Astrocyte of the spinal cord (primary cell): ENCODE measurements at regions not wholly inside any gene's neighbourhood (a gene's known extent, or its start where the extent isn't known, plus 50 kb on each side); places are given as distances from the start of the nearest gene placed in this dataset.

ENCODE experiments used
- DNase-seq: peaks from one replicate; pipeline ENCODE4 v3.0.0; 2011; ENCODE audit warnings: low read depth, low spot score
- H3K4me3 ChIP-seq: 2 replicates; pipeline ENCODE4 v1.5.1; 2011; ENCODE audit warnings: low read depth, mild to moderate bottlenecking, low read length, moderate library complexity
- CTCF ChIP-seq: IDR thresholded peaks from 2 replicates; pipeline ENCODE4 v1.5.1; 2012; ENCODE audit warnings: low read depth, mild to moderate bottlenecking, low read length, inconsistent platforms
- in situ Hi-C: cut with HindIII; loops from 2 replicates; pipeline ENCODE4 v1.10.0; 2017; ENCODE audit warnings: low sequenced_read_pairs

GRCh38 chr15:95170561-95171380, 939.4 kb downstream of the MCTP2 start:
- in situ Hi-C loops, result no loop called here
- DNase-seq, result no peak
- no peak for TF ChIP-seq CTCF
- H3K4me3 ChIP-seq, result no peak overlapping the region

- no peak for DNase-seq
- TF ChIP-seq CTCF, result no peak
- in situ Hi-C loops, result no loop called here
- no peak overlapping the region for H3K4me3 ChIP-seq
Measured at GRCh38 chr15:95171564-95171963, 940.2 kb downstream of the MCTP2 start.

DNA sequence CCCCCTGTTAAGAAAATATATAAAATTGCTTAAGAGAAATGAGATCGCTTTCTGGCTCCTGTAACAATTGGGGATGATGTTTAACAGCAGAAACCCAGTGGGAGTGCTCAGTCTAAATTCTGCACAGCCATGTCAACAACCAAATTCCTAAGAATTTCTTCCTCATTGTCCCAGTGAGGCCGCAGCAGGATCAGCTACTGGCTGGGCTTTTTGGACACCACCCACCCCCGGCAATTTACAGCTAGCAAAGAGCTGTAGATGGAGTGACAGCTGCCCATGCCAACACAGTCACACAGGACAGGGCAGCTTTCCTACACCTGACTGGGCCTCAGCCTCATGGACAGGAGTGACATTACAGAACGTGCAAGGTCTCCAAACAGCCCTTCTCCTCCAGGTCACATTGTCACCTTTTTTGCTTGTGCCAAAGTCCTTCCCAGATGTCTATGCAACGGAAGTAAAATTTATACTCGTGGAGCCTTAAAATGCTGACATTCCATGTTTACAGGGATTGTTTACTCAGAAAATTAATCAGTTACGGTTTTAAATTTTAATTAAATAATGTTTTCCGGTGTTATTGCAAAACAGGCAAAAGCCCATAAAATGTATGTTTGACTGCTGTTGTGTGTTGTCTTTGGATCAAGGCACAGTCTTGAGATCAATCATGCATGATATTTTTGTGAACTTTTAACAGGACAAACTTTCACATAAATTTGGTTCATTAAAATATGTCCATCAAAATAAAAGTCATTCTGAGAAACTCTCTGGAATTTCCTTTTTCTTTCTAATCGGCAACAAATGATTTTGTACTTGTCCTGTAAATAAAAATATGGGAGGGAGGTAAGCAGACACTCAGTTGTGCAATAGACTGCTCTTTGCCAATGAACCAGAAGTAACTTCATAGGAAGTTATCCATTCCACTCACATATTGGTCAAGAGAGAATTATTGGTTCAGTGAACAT, 943.2 kb downstream of the MCTP2 start:
- no peak for DNase-seq

DNA sequence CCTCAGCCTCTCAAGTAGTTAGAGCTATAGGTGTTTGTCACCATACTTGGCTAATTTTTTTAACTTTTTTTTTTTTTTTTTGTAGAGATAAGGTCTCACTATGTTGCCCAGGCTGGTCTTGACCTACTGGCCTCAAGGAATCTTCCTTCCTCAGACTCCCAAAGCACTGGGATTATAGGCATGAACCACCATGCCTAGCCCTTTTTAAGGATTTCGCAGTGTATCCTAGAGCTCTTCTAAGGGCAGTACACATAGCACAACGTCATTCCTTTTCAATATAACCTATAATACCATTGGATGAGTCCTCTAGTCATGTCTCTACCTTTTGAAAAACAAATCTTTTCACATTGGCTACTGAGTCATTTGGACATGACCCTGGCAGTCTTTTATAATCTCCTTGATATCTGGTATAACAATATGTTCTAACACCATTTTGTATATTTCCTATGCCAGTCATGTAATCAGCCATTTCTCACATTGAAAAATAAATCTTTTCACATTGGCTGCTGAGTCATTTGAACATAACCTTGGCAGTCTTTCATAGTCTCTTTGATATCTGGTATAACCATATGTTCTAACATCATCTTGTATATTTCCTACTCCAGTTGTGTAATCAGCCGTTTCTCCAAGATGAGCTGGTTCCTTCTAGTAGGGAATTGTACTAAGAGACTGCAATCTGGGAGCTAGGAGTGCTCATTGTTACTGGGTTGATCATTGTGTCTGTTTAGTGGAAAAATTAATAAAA, 944.7 kb downstream of the MCTP2 start:
- in situ Hi-C loops, result no loop called here
- no peak for TF ChIP-seq CTCF
- no peak for DNase-seq
- H3K4me3 ChIP-seq, result no peak overlapping the region

More for the DNA sequence above, 943.2 kb downstream of the MCTP2 start:
- in situ Hi-C loops, result no loop called here
- no peak overlapping the region for H3K4me3 ChIP-seq
- no peak for TF ChIP-seq CTCF

DNA sequence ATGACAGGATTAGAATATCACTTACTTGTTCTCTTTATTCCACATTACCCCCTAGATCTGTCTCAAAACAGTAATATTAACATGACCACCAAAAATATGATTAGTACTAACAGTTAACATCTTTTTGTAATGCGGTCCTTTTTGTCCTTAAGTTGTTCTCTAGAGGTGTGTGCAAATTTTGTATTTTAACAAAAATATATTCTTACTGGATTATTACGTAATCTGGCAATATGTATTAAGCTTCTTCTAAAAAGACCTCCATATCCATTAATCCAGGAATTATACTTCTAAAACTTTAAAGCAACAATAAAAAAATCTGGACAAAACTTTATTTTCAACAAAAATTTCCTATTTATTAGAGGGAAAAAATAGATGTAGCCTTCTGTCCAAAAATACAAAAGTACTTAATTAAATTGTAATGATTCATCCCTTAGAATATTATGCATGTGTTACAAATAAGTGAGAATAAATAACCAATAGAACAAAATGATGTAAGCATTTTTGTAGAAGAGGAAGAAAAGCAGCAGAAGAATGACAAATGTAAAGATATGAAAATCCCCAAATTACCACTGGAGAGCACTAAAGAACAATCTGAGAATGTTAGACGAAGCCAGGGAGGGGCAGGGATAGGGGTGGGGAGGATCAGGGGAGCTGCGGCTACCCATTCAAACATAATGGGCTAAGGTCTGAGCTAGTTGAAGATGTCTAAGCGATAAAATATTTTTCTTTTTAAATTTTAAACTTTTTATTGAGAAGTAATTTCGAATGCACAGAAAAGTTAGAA, 945.6 kb downstream of the MCTP2 start:
- no peak for TF ChIP-seq CTCF
- DNase-seq, result no peak
- H3K4me3 ChIP-seq, result no peak overlapping the region
- in situ Hi-C loops, result no loop called here
